Fibroblast of lung (primary cell): ENCODE measurements at regions not wholly inside any gene's neighbourhood (a gene's known extent, or its start where the extent isn't known, plus 50 kb on each side); places are given as distances from the start of the nearest gene placed in this dataset.

Source experiments
- CTCF ChIP-seq, 2 donors: IDR thresholded peaks in 1 of 2; conservative IDR thresholded peaks in 1 of 2; 1 replicate in 1 of 2; 2 replicates in 1 of 2; pipeline ENCODE4 v1.5.1; 2011 to 2012; ENCODE audit warnings: low read length in 2 of 2, control low read depth in 1 of 2, inconsistent platforms in 1 of 2, low read depth in 1 of 2, mild to moderate bottlenecking in 1 of 2
- EZH2 ChIP-seq: IDR thresholded peaks from 2 replicates; pipeline ENCODE4 v1.5.1; 2012; ENCODE audit warnings: low read length, control low read depth, mild to moderate bottlenecking; ENCODE audit errors: missing control alignments

- TF ChIP-seq CTCF (conservative IDR thresholded peaks at IDR 0.05 in 1 of 2, IDR thresholded peaks at IDR 0.05 in 1 of 2; ENCODE audit: low read depth in 1 of 2, low read length in 2 of 2) (no peak), EZH2 (no peak)
Observed at GRCh38 chr3:72573051-72573450, 275.2 kb downstream of the SHQ1 start.
